ENCODE measurements at regions not wholly inside any gene's neighbourhood (a gene's known extent, or its start where the extent isn't known, plus 50 kb on each side); places are given as distances from the start of the nearest gene placed in this dataset.

GRCh38 chr3:3629911-3630310 is 169.3 kb upstream of the LRRN1 start:
- H3K36me3 Mint-ChIP-seq, result no peaks in the 10 kb centered on the region
- no peak overlapping the region for H3K4me3 Mint-ChIP-seq
- H3K4me3 ChIP-seq (ENCODE audit: low read length in 2 of 2), result no peak overlapping the region
- H3K4me1 Mint-ChIP-seq, result no peaks in the 10 kb centered on the region
- no peaks in the 10 kb centered on the region for H3K27me3 ChIP-seq (ENCODE audit: insufficient read depth, low read length)
- H3K27ac Mint-ChIP-seq, result no peak overlapping the region
- ChIA-PET CTCF (ENCODE audit: partially characterized antibody) (no interaction called here), POLR2A (ENCODE audit: partially characterized antibody) (no interaction called here)
- H3K27ac ChIP-seq (ENCODE audit: low read depth, low read length), result no peak overlapping the region
- H3K9me3 Mint-ChIP-seq, result peaks cover 0 to 5% (median under 1%) of the 10 kb centered on the region in 8 donors
- intact Hi-C loops (cut with micrococcal nuclease), result no loop called here
- no peaks in the 10 kb centered on the region for H3K36me3 ChIP-seq (ENCODE audit: insufficient read depth, low read length)
- H3K27me3 Mint-ChIP-seq, result no peaks in the 10 kb centered on the region
- DNase-seq, result no peak
- no peaks in the 10 kb centered on the region for H3K9me3 ChIP-seq (ENCODE audit: control insufficient read depth in 1 of 2, low read length in 2 of 2)
- H3K4me1 ChIP-seq (ENCODE audit: insufficient read depth, low read length), result no peaks in the 10 kb centered on the region

- Histone ChIP-seq H3K9me3 (ENCODE audit: control insufficient read depth in 1 of 2, low read length in 2 of 2) (no peaks in the 10 kb centered on the region), H3K27me3 (ENCODE audit: insufficient read depth, low read length) (no peaks in the 10 kb centered on the region), H3K4me1 (ENCODE audit: insufficient read depth, low read length) (no peaks in the 10 kb centered on the region), H3K36me3 (ENCODE audit: insufficient read depth, low read length) (no peaks in the 10 kb centered on the region), H3K27ac (ENCODE audit: low read depth, low read length) (no peak overlapping the region), H3K4me3 (ENCODE audit: low read length in 2 of 2) (no peak overlapping the region)
- Mint-ChIP-seq H3K4me1 (no peaks in the 10 kb centered on the region), H3K9me3 (peaks cover 0 to 4% (median 0%) of the 10 kb centered on the region in 8 donors), H3K4me3 (no peak overlapping the region), H3K27ac (no peak overlapping the region), H3K36me3 (no peaks in the 10 kb centered on the region), H3K27me3 (no peaks in the 10 kb centered on the region)
- intact Hi-C loops (cut with micrococcal nuclease), result no loop called here
- POLR2A ChIA-PET (ENCODE audit: partially characterized antibody), result no interaction called here
- CTCF ChIA-PET (ENCODE audit: partially characterized antibody), result no interaction called here
- DNase-seq, result no peak
These were observed 170.4 kb upstream of the LRRN1 start for GRCh38 chr3:3628676-3629328.

DNA sequence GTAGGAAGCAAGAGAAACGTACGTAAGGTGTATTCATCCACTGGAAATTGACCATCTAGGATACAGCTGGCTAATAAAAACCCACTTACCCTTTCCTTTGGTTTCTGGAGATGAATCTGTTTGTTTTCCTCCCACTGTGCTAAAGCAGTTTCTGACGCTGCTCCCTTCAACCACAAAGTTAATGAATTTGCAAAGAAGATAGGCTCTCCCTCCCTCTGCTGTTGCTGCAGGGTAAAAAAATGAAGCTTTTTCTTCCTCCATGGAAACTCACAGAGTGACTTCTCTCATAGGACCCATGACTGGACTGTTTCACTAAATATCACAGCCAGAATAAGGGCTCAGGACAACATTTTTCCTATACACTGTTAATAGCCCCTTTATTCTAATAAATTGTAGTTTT is 172.1 kb upstream of the LRRN1 start:
- H3K27ac ChIP-seq (ENCODE audit: low read depth, low read length), result no peak overlapping the region
- POLR2A ChIA-PET (ENCODE audit: partially characterized antibody), result no interaction called here
- CTCF ChIA-PET (ENCODE audit: partially characterized antibody), result no interaction called here
- H3K4me1 ChIP-seq (ENCODE audit: insufficient read depth, low read length), result no peaks in the 10 kb centered on the region
- H3K9me3 ChIP-seq (ENCODE audit: control insufficient read depth in 1 of 2, low read length in 2 of 2), result no peaks in the 10 kb centered on the region
- Mint-ChIP-seq H3K9me3 (peaks cover 0 to 2% (median 0%) of the 10 kb centered on the region in 8 donors), H3K36me3 (no peaks in the 10 kb centered on the region), H3K27ac (no peak overlapping the region), H3K4me1 (no peaks in the 10 kb centered on the region), H3K4me3 (no peak overlapping the region), H3K27me3 (no peaks in the 10 kb centered on the region)
- H3K36me3 ChIP-seq (ENCODE audit: insufficient read depth, low read length), result no peaks in the 10 kb centered on the region
- H3K4me3 ChIP-seq (ENCODE audit: low read length in 2 of 2), result no peak overlapping the region
- no peaks in the 10 kb centered on the region for H3K27me3 ChIP-seq (ENCODE audit: insufficient read depth, low read length)
- DNase-seq, result no peak
- intact Hi-C loops (cut with micrococcal nuclease), result no loop called here

DNA sequence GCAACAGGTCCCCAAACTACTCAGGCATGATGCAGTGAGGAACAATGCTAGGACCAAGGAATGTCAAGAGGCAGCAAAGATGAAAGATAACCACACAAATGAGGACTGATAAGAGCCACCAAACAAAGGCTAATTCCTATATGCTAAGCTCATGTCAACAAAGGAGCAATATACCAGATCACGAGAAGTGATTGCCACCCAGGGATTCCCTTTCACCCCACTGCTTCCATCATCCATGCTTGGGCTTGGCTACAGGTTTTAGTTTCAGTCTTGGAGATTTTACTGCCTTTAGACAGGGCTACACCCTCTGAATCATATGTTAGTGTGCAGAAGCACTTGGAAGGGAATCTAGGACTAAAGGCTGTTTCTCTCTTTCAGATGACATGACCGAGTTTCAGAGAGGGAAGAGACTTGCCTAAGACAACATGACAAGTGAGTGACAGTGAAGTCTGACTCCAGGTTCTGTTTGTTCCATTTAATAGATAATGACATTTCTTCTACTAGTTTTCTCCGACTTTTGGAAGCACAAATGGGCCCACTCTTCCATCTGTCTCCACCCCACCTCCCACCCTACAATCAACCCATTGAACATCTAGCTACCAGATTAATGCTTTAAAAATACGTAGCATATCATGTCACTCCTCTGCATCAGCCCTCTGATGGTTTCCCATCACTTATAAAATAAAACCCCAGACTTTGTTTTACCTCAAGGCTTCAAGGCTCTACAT is 173.5 kb upstream of the LRRN1 start:
- no peaks in the 10 kb centered on the region for H3K9me3 ChIP-seq (ENCODE audit: control insufficient read depth in 1 of 2, low read length in 2 of 2)
- H3K4me3 ChIP-seq (ENCODE audit: low read length in 2 of 2), result no peak overlapping the region
- H3K27me3 ChIP-seq (ENCODE audit: insufficient read depth, low read length), result no peaks in the 10 kb centered on the region
- no peaks in the 10 kb centered on the region for H3K4me1 ChIP-seq (ENCODE audit: insufficient read depth, low read length)
- Mint-ChIP-seq H3K27me3 (no peaks in the 10 kb centered on the region), H3K27ac (no peak overlapping the region), H3K4me1 (no peaks in the 10 kb centered on the region), H3K4me3 (no peak overlapping the region), H3K36me3 (no peaks in the 10 kb centered on the region), H3K9me3 (peaks cover 0 to 3% (median 0%) of the 10 kb centered on the region in 8 donors)
- intact Hi-C loops (cut with micrococcal nuclease), result no loop called here
- ChIA-PET POLR2A (ENCODE audit: partially characterized antibody) (no interaction called here), CTCF (ENCODE audit: partially characterized antibody) (no interaction called here)
- H3K36me3 ChIP-seq (ENCODE audit: insufficient read depth, low read length), result no peaks in the 10 kb centered on the region
- DNase-seq, result no peak
- no peak overlapping the region for H3K27ac ChIP-seq (ENCODE audit: low read depth, low read length)

- no peak overlapping the region for H3K4me3 Mint-ChIP-seq
- H3K27ac Mint-ChIP-seq, result no peak overlapping the region
- Histone ChIP-seq H3K9me3 (ENCODE audit: control insufficient read depth in 1 of 2, low read length in 2 of 2) (no peaks in the 10 kb centered on the region), H3K27me3 (ENCODE audit: insufficient read depth, low read length) (no peaks in the 10 kb centered on the region), H3K4me1 (ENCODE audit: insufficient read depth, low read length) (no peaks in the 10 kb centered on the region), H3K27ac (ENCODE audit: low read depth, low read length) (no peak overlapping the region), H3K4me3 (ENCODE audit: low read length in 2 of 2) (no peak overlapping the region), H3K36me3 (ENCODE audit: insufficient read depth, low read length) (no peaks in the 10 kb centered on the region)
- ChIA-PET CTCF (ENCODE audit: partially characterized antibody) (no interaction called here), POLR2A (ENCODE audit: partially characterized antibody) (no interaction called here)
- no peaks in the 10 kb centered on the region for H3K36me3 Mint-ChIP-seq
- intact Hi-C loops (cut with micrococcal nuclease), result no loop called here
- H3K27me3 Mint-ChIP-seq, result no peaks in the 10 kb centered on the region
- H3K9me3 Mint-ChIP-seq, result peaks cover 0 to 5% (median 0%) of the 10 kb centered on the region in 8 donors
- DNase-seq, result no peak
- H3K4me1 Mint-ChIP-seq, result no peaks in the 10 kb centered on the region
These were observed 179.4 kb upstream of the LRRN1 start for GRCh38 chr3:3619815-3620214.

GRCh38 chr3:3618623-3619022 is 180.6 kb upstream of the LRRN1 start:
- H3K9me3 ChIP-seq (ENCODE audit: control insufficient read depth in 1 of 2, low read length in 2 of 2), result no peaks in the 10 kb centered on the region
- Mint-ChIP-seq H3K4me3 (no peak overlapping the region), H3K9me3 (peaks cover 0 to 5% (median 0%) of the 10 kb centered on the region in 8 donors), H3K27ac (no peak overlapping the region), H3K27me3 (no peaks in the 10 kb centered on the region), H3K4me1 (no peaks in the 10 kb centered on the region), H3K36me3 (no peaks in the 10 kb centered on the region)
- H3K27ac ChIP-seq (ENCODE audit: low read depth, low read length), result no peak overlapping the region
- CTCF ChIA-PET (ENCODE audit: partially characterized antibody), result no interaction called here
- H3K4me3 ChIP-seq (ENCODE audit: low read length in 2 of 2), result no peak overlapping the region
- no peaks in the 10 kb centered on the region for H3K4me1 ChIP-seq (ENCODE audit: insufficient read depth, low read length)
- POLR2A ChIA-PET (ENCODE audit: partially characterized antibody), result no interaction called here
- H3K36me3 ChIP-seq (ENCODE audit: insufficient read depth, low read length), result no peaks in the 10 kb centered on the region
- H3K27me3 ChIP-seq (ENCODE audit: insufficient read depth, low read length), result no peaks in the 10 kb centered on the region
- intact Hi-C loops (cut with micrococcal nuclease), result no loop called here
- no peak for DNase-seq

GRCh38 chr3:3615533-3615932 is 183.7 kb upstream of the LRRN1 start:
- Mint-ChIP-seq H3K27me3 (no peaks in the 10 kb centered on the region), H3K36me3 (no peaks in the 10 kb centered on the region), H3K4me1 (no peaks in the 10 kb centered on the region), H3K9me3 (peaks cover 0 to 2% (median 0%) of the 10 kb centered on the region in 8 donors), H3K4me3 (no peak overlapping the region), H3K27ac (no peak overlapping the region)
- no peaks in the 10 kb centered on the region for H3K36me3 ChIP-seq (ENCODE audit: insufficient read depth, low read length)
- H3K27ac ChIP-seq (ENCODE audit: low read depth, low read length), result no peak overlapping the region
- intact Hi-C loops (cut with micrococcal nuclease), result no loop called here
- DNase-seq, result no peak
- no peaks in the 10 kb centered on the region for H3K9me3 ChIP-seq (ENCODE audit: control insufficient read depth in 1 of 2, low read length in 2 of 2)
- H3K4me3 ChIP-seq (ENCODE audit: low read length in 2 of 2), result no peak overlapping the region
- H3K4me1 ChIP-seq (ENCODE audit: insufficient read depth, low read length), result no peaks in the 10 kb centered on the region
- ChIA-PET CTCF (ENCODE audit: partially characterized antibody) (no interaction called here), POLR2A (ENCODE audit: partially characterized antibody) (no interaction called here)
- no peaks in the 10 kb centered on the region for H3K27me3 ChIP-seq (ENCODE audit: insufficient read depth, low read length)

Measured in CD4-positive, alpha-beta memory T cell (primary cell).